AG09319 (cell line): ENCODE measurements at regions not wholly inside any gene's neighbourhood (a gene's known extent, or its start where the extent isn't known, plus 50 kb on each side); places are given as distances from the start of the nearest gene placed in this dataset.
"Not testable (repeated sequence)": the region's sequence is repeated elsewhere in the genome, so short reads cannot be mapped to it uniquely, and the experiment has no call there.

Experiments
- DNase-seq: peaks from one replicate; pipeline ENCODE4 v3.0.0-alpha.2; 2010; ENCODE audit warnings: low read depth; ENCODE audit errors: extremely low read depth
- CTCF ChIP-seq: IDR thresholded peaks from 2 replicates; pipeline ENCODE4 v1.5.1; 2011; ENCODE audit warnings: low read depth, mild to moderate bottlenecking, inconsistent platforms, low read length, moderate library complexity

- no peak for TF ChIP-seq CTCF
- no peak for DNase-seq
Measured at GRCh38 chr7:118863966-118864365, 639.5 kb downstream of the ANKRD7 start.

- TF ChIP-seq CTCF: no peak
- no peak for DNase-seq
Measured at GRCh38 chr7:118867860-118868259, 643.4 kb downstream of the ANKRD7 start.

GRCh38 chr7:118869141-118869540, 644.6 kb downstream of the ANKRD7 start:
- not testable (repeated sequence) for DNase-seq

GRCh38 chr7:118870187-118870586, 645.7 kb downstream of the ANKRD7 start:
- TF ChIP-seq CTCF: no peak
- no peak for DNase-seq

- TF ChIP-seq CTCF: no peak
- no peak for DNase-seq
Measured at GRCh38 chr7:118872568-118872967, 648.1 kb downstream of the ANKRD7 start.

GRCh38 chr7:118877187-118877586, 652.7 kb downstream of the ANKRD7 start:
- DNase-seq: no peak
- no peak for TF ChIP-seq CTCF

DNA sequence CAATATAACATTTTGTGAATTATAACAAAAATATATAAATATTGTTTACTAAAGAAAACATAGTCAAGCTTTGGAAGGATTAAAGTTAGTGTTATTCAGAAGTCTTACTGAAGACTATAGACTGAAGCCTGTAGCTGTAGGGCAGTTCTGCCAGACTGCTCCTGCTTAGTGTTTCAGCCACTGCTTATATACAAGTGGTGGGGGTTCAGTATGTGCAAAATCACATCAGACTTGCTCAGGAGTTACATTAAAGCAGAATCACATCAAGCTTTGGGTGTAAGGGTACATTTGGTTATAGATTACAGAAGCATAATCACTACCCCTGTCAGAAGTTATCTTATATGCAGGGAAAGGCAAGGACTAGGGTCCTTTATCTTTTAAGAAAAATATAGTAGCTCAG, 653.8 kb downstream of the ANKRD7 start:
- DNase-seq: no peak
- TF ChIP-seq CTCF: no peak

DNA sequence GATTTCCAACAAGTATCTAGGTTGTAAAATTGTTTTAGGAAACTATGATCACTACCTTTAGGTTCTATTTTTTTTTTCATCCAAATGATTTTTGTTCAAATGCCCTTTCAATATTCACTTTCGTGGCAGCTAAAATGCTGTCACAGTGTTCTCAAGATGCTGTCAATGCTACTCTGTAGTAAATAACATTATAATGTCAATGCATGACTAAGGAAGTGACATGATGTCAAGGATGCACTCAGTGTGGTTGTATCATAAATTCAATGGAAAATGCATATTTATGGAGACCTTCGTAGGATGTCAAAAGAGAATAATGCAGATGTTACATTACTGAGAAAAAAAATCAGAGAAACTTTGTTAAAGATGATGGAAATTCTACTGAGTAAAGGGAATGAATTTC, 673.8 kb downstream of the ANKRD7 start:
- DNase-seq: no peak
- TF ChIP-seq CTCF: no peak
